HepG2 (cell line): ENCODE measurements at regions not wholly inside any gene's neighbourhood (a gene's known extent, or its start where the extent isn't known, plus 50 kb on each side); places are given as distances from the start of the nearest gene placed in this dataset.

ENCODE experiments used
- ARNT ChIP-seq: fragments of 450-650 bp; IDR thresholded peaks from 2 replicates; pipeline ENCODE4 v1.6.1; 2017
- CBX1 ChIP-seq: IDR thresholded peaks from one replicate; pipeline ENCODE4 v1.6.1; 2016; ENCODE audit warnings: antibody characterized with exemption, low read depth
- CHCHD3 ChIP-seq: sonication (generic); formaldehyde crosslinking; IDR thresholded peaks from 2 replicates; pipeline ENCODE4 v1.8.0; 2022; ENCODE audit warnings: mild to moderate bottlenecking, missing genetic modification reagents, moderate library complexity
- CREBL2 ChIP-seq: sonication (generic); formaldehyde crosslinking; IDR thresholded peaks from 2 replicates; pipeline ENCODE4 v1.8.1; 2023; ENCODE audit warnings: missing genetic modification reagents, mild to moderate bottlenecking, borderline replicate concordance
- DRAP1 ChIP-seq: IDR thresholded peaks from 2 replicates; pipeline ENCODE4 v1.6.1; 2016; ENCODE audit warnings: missing genetic modification reagents, missing compliant biosample characterization
- GPBP1L1 ChIP-seq: sonication (generic); formaldehyde crosslinking; IDR thresholded peaks from 2 replicates; pipeline ENCODE4 v1.5.0; 2020; ENCODE audit warnings: mild to moderate bottlenecking, missing genetic modification reagents
- HMGXB4 ChIP-seq, 2 experiments: sonication (generic) in 1 of 2; formaldehyde crosslinking in 1 of 2; IDR thresholded peaks; 2 replicates each; pipeline versions ENCODE4 v1.4.0 to v1.6.1; 2018 to 2020; ENCODE audit warnings: missing genetic modification reagents in 2 of 2, borderline replicate concordance in 1 of 2, low read depth in 1 of 2, mild to moderate bottlenecking in 1 of 2, missing biosample characterization in 1 of 2
- HOXA3 ChIP-seq: sonication (generic); formaldehyde crosslinking; IDR thresholded peaks from 2 replicates; pipeline ENCODE4 v1.5.0; 2020; ENCODE audit warnings: missing genetic modification reagents
- NCOA5 ChIP-seq: sonication (generic); formaldehyde crosslinking; IDR thresholded peaks from 2 replicates; pipeline ENCODE4 v1.4.0; 2020; ENCODE audit warnings: missing genetic modification reagents
- TMF1 ChIP-seq: sonication (generic); formaldehyde crosslinking; IDR thresholded peaks from 2 replicates; pipeline ENCODE4 v1.8.1; 2022; ENCODE audit warnings: low read depth, missing genetic modification reagents
- TRAFD1 ChIP-seq: sonication (generic); formaldehyde crosslinking; IDR thresholded peaks from 2 replicates; pipeline ENCODE4 v1.5.1; 2020; ENCODE audit warnings: missing genetic modification reagents, mild to moderate bottlenecking, borderline replicate concordance
- XRCC5 ChIP-seq: fragments of 200-400 bp; formaldehyde crosslinking; optimal IDR thresholded peaks from 2 replicates; pipeline ENCODE3; 2017; ENCODE audit warnings: mild to moderate bottlenecking, low read length
- ZNF234 ChIP-seq: sonication (generic); formaldehyde crosslinking; conservative IDR thresholded peaks from 2 replicates; pipeline ENCODE4 v1.5.1; 2020; ENCODE audit warnings: mild to moderate bottlenecking, missing genetic modification reagents
- ZNF33B ChIP-seq: sonication (generic); formaldehyde crosslinking; IDR thresholded peaks from 2 replicates; pipeline ENCODE4 v1.5.1; 2020; ENCODE audit warnings: mild to moderate bottlenecking, missing genetic modification reagents
- ZNF512B ChIP-seq: sonication (generic); formaldehyde crosslinking; IDR thresholded peaks from 2 replicates; pipeline ENCODE4 v1.5.1; 2020; ENCODE audit warnings: missing genetic modification reagents, mild to moderate bottlenecking, borderline replicate concordance
- ZNF670 ChIP-seq: sonication (generic); formaldehyde crosslinking; IDR thresholded peaks from 2 replicates; pipeline ENCODE4 v1.8.0; 2022; ENCODE audit warnings: mild to moderate bottlenecking, missing genetic modification reagents, borderline replicate concordance
- ZNF790 ChIP-seq: sonication (generic); formaldehyde crosslinking; IDR thresholded peaks from 2 replicates; pipeline ENCODE4 v1.8.0; 2022; ENCODE audit warnings: missing genetic modification reagents, mild to moderate bottlenecking, borderline replicate concordance
- ZNF850 ChIP-seq: sonication (generic); formaldehyde crosslinking; conservative IDR thresholded peaks from 2 replicates; pipeline ENCODE4 v1.9.0; 2021; ENCODE audit warnings: mild to moderate bottlenecking, missing genetic modification reagents

GRCh38 chr1:10936998-10937901 is 75.2 kb upstream of the TARDBP start (continued):
- TF ChIP-seq NCOA5 (CRISPR knock-in tag) (no peak), ZNF512B (no peak), XRCC5 (peak; percentile 62), GPBP1L1 (CRISPR knock-in tag) (no peak), TRAFD1 (CRISPR knock-in tag) (no peak), ZNF790 (CRISPR knock-in tag) (no peak), ZNF33B (CRISPR knock-in tag) (no peak), ZNF850 (no peak), CBX1 (no peak), DRAP1 (CRISPR knock-in tag) (no peak), HOXA3 (CRISPR knock-in tag) (peak; percentile 56), HMGXB4 (CRISPR knock-in tag; IDR thresholded peaks at IDR 0.05; ENCODE audit: borderline replicate concordance in 1 of 2, low read depth in 1 of 2) (no peak; a peak in 1 of 4 replicates), ZNF670 (no peak), ZNF234 (CRISPR knock-in tag) (no peak), CREBL2 (no peak), ARNT (no peak), CHCHD3 (CRISPR knock-in tag) (no peak), TMF1 (CRISPR knock-in tag) (no peak)
